Muscle of leg (tissue), 3 donors: ENCODE measurements at regions not wholly inside any gene's neighbourhood (a gene's known extent, or its start where the extent isn't known, plus 50 kb on each side); places are given as distances from the start of the nearest gene placed in this dataset.

Source experiments
- DNase-seq: peaks from one replicate; pipeline ENCODE4 v3.0.0; 2013
- H3K27ac ChIP-seq: one replicate; pipeline ENCODE4 v1.5.1; 2013; ENCODE audit warnings: mild to moderate bottlenecking, low read length, control low read depth
- H3K27me3 ChIP-seq: one replicate; pipeline ENCODE4 v1.6.1; 2013; ENCODE audit warnings: low read length; ENCODE audit not compliant: control insufficient read depth, insufficient read depth
- H3K36me3 ChIP-seq: one replicate; pipeline ENCODE4 v1.6.1; 2013; ENCODE audit warnings: low read length; ENCODE audit not compliant: control insufficient read depth, insufficient read depth
- H3K4me1 ChIP-seq: one replicate; pipeline ENCODE4 v1.6.1; 2013; ENCODE audit warnings: low read length; ENCODE audit not compliant: control insufficient read depth, insufficient read depth
- H3K4me3 ChIP-seq: one replicate; pipeline ENCODE4 v1.5.1; 2013; ENCODE audit warnings: low read length, control low read depth
- H3K9me3 ChIP-seq: replicated peaks from 2 replicates; pipeline ENCODE4 v1.6.1; 2013; ENCODE audit warnings: low read depth, low read length; ENCODE audit not compliant: control insufficient read depth
- WGBS: methylation state at CpG from one replicate; pipeline ENCODE4 v1.1.5; 2013; ENCODE audit warnings: missing lambda C conversion rate; ENCODE audit not compliant: insufficient coverage; 5-methylcytosine and 5-hydroxymethylcytosine counted together

DNA sequence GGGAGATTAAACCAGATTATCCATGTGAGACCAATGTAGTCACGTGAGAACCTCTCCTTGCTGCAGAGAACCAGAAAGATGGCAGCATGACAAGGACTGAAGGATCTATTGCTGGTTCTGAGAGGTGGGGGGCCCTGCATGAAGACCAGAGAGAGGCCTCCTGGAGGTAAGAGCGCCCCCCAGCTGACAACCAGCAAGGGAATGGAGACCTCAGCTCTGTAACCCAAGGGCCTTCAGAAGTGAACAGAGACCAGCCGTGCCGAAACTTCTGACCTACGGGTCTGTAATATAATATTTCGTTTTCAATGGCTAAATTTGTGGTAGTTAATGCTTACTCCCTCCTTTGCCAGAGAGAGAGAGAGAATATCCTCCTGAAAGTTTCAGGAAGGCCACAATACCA, 524.1 kb upstream of the TBX3 start:
- no peaks in the 10 kb centered on the region for H3K36me3 ChIP-seq
- WGBS: 88% methylated on average over 2 of the region's 6 CpGs
- H3K4me1 ChIP-seq: peaks cover 23% of the 10 kb centered on the region
- no peak overlapping the region for H3K4me3 ChIP-seq
- no peaks in the 10 kb centered on the region for H3K27me3 ChIP-seq
- H3K9me3 ChIP-seq: peaks cover 2% of the 10 kb centered on the region
- DNase-seq: no peak
- no peak overlapping the region for H3K27ac ChIP-seq

DNA sequence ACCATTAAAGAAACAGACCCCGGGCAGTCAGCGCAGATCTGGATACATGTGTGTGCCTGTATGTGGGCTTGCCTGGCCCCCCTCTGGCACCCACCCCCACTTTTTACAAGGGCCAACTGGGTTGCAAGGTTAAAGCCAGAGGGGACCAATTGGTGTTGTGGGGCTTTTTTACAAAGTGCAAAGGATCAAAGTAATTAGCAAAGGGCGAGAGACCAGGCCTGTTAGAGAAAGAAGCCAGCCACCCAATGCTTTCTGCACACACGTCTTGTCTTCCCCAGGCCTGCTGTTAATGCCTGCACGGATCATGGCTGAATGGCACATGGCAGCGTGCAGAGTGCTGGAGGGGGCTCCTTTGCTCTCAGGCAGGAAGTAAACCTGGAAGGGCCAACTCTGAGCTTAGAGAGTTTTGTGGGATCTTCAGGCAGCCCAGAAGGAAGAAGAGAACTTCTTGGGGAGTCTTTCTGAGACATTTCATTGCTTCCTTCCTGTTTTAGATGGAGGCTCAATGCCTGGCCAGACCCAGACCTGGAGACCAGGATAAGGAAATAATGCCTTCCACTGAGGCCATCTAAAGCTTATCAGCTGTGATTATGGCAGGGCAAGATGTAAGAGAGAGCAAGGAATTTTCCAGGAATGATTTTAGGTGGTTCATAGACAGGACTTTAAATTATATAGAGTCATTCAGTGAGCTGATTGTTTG, 523.4 kb upstream of the TBX3 start:
- H3K4me3 ChIP-seq: no peak overlapping the region
- H3K4me1 ChIP-seq: peaks cover 20% of the 10 kb centered on the region
- DNase-seq: no peak
- WGBS: 76% methylated on average over 4 of the region's 6 CpGs
- no peaks in the 10 kb centered on the region for H3K27me3 ChIP-seq
- no peak overlapping the region for H3K27ac ChIP-seq
- no peaks in the 10 kb centered on the region for H3K36me3 ChIP-seq
- H3K9me3 ChIP-seq: peaks cover 2% of the 10 kb centered on the region

DNA sequence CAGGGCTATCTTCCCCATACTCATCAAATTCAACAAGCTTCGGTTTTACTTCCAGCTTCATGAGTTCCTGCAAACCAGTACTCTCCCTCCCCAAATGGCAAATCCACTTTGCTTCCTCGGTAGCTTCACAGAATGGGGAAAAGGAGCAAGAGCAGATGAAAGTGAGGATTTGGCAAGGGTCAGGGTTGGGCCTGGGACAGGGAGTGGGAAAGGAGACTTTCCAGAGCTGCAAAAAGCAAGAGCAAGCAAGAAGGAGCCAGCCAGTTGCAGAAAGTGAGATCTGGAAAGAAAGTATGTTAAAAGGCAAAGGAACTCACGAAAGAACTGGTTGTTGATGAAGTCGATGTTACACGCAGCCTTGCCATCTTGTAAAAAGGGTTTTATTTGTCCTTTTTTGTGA, 522.8 kb upstream of the TBX3 start:
- H3K36me3 ChIP-seq: no peaks in the 10 kb centered on the region
- H3K4me1 ChIP-seq: peaks cover 20% of the 10 kb centered on the region
- 32% methylated on average over 4 of the region's 5 CpGs for WGBS
- no peaks in the 10 kb centered on the region for H3K27me3 ChIP-seq
- H3K4me3 ChIP-seq: no peak overlapping the region
- no peaks in the 10 kb centered on the region for H3K9me3 ChIP-seq
- H3K27ac ChIP-seq: no peak overlapping the region
- DNase-seq: peak; percentile 64

DNA sequence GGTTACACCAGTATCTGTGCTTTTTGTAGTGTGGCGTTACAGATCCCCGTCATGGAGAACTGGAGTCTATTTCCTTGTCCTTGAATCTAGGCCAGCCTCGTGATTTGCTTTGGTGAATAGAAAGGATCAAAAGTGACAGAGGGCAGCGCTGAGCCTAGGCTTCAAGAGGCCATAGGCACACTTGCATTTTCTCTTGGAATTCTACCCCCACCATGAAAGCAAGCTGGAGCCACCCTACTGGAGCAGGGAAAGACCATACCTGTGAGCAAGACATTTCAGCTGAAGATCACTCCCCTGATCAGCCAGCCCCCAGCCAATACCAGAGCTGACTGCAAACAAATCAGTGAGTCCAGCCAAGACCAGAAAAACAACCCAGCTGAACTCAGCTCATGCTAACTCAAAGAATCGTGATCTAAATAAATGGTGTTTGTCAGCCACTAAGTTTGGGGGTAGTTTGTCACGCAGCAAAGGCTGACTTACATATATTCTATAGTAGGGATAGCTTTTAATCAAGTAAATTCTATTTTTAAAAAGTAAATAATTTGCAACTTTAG, 521.9 kb upstream of the TBX3 start:
- no CpG with 5 or more reads among the region's 6 CpGs for WGBS
- Histone ChIP-seq H3K4me3 (no peak overlapping the region), H3K27me3 (no peaks in the 10 kb centered on the region), H3K27ac (no peak overlapping the region), H3K9me3 (no peaks in the 10 kb centered on the region), H3K4me1 (peaks cover 14% of the 10 kb centered on the region), H3K36me3 (no peaks in the 10 kb centered on the region)
- no peak for DNase-seq

DNA sequence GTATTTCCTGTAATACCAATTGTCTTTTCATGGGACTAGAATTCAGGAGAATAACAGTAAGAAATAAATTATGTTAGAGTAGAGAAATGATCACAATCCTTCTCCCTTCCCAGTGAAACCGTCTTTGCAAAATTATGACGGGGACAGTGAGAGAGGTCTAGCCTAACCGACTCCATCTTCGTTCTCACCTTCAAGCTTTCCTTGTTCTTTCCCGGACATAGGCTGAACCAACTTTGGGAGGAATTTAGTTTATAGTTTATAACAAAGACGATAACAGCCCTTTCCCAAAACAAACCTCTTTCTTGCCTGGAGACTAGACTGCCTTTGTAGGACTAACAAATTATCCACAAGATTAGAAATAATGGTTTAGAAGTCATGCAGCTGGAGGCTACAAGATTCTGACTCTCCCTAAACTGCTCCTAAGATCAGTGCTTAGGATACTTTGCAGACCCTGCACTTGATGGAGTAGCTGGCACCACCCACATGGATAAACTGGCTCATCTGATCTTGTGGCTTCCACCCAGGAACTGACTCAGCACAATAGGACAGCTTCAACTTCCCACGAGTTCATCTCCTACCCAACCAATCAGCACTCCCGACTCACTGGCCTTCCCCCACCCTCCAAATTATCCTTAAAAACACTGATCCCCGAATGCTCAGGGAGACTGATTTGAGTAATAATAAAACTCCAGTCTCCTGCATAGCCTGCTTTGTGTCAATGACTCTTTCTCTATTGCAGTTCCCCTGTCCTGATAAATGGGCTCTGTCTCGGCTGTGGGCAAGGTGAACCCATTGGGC, 521.2 kb upstream of the TBX3 start:
- peak; percentile 36 for DNase-seq
- 53% methylated on average over 2 of the region's 10 CpGs for WGBS

DNA sequence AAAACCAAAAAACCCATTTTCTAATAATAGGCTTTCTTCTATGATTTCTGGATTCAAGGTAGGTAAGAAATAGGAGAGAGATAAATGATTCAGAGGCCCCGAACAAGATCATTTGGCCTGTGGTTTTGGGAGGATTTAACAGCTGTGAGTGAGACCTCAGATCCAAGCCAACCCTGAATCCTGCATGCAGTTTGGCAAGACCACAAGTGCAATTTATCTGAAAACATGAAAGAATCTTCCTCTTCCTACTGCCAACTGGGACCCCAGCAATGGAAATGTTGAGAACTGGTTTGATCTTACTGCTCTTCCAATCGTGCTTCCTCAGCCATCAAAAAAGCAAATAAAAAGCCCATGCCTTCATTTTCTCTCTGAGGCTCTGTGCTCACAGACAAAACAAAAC, 519.7 kb upstream of the TBX3 start:
- 17% methylated on average over 1 of the region's 2 CpGs for WGBS
- H3K4me3 ChIP-seq: no peak overlapping the region
- DNase-seq: peak; percentile 89

More for the DNA sequence above, 521.2 kb upstream of the TBX3 start:
- Histone ChIP-seq H3K27ac (no peak overlapping the region), H3K27me3 (no peaks in the 10 kb centered on the region), H3K36me3 (no peaks in the 10 kb centered on the region), H3K4me3 (no peak overlapping the region), H3K4me1 (peaks cover 11% of the 10 kb centered on the region), H3K9me3 (no peaks in the 10 kb centered on the region)

DNA sequence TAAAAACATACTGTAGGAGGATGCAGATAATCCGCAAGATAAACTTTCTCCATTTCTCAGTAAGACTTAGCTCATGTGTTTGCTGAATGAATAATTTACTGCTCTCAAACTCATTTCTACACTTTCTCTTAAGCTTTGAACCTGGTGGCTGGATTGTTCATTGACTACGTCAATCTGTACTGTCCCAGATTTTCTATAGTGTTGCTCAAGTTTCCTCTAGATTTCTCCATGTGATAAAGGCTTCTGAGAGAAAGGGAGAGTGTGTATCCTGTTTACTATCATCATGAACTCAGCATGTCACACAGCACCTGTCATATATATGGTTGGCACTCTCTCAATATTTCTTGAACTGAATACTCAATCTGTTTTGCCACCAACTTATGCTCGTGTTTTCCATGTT, 518.0 kb upstream of the TBX3 start:
- H3K4me3 ChIP-seq: no peak overlapping the region
- peaks cover 12% of the 10 kb centered on the region for H3K4me1 ChIP-seq
- H3K36me3 ChIP-seq: no peaks in the 10 kb centered on the region
- DNase-seq: no peak
- WGBS: no CpG with 5 or more reads among the region's 3 CpGs
- H3K27ac ChIP-seq: no peak overlapping the region
- no peaks in the 10 kb centered on the region for H3K27me3 ChIP-seq
- no peaks in the 10 kb centered on the region for H3K9me3 ChIP-seq

More for the DNA sequence above, 519.7 kb upstream of the TBX3 start:
- no peaks in the 10 kb centered on the region for H3K9me3 ChIP-seq
- no peaks in the 10 kb centered on the region for H3K27me3 ChIP-seq
- peaks cover 14% of the 10 kb centered on the region for H3K4me1 ChIP-seq
- H3K36me3 ChIP-seq: no peaks in the 10 kb centered on the region
- H3K27ac ChIP-seq: peak overlapping the region; percentile 59

DNA sequence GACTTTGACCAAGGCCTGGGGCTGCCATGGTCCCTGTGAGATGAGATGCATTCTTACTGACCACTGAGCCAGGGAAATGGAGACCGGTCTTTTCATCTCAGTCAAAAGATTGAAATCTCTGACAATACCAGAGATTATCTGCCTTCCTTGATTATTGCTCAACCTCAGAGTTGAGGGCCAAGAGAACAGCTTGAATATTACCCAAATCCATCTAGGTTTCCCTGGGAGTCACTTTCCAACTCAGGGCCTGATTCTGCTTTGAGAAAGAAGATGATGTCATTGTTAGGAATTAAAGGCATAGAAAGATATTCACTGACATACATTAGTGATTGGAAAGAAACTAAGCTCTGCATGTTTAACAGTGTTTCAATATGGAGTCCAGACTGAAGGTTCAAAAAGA, 515.9 kb upstream of the TBX3 start:
- Histone ChIP-seq H3K27ac (no peak overlapping the region), H3K27me3 (no peaks in the 10 kb centered on the region), H3K4me3 (no peak overlapping the region), H3K36me3 (no peaks in the 10 kb centered on the region), H3K4me1 (peaks cover 12% of the 10 kb centered on the region), H3K9me3 (no peaks in the 10 kb centered on the region)
- peak; percentile 80 for DNase-seq
- 60% methylated on average over 1 of the region's 1 CpG for WGBS

DNA sequence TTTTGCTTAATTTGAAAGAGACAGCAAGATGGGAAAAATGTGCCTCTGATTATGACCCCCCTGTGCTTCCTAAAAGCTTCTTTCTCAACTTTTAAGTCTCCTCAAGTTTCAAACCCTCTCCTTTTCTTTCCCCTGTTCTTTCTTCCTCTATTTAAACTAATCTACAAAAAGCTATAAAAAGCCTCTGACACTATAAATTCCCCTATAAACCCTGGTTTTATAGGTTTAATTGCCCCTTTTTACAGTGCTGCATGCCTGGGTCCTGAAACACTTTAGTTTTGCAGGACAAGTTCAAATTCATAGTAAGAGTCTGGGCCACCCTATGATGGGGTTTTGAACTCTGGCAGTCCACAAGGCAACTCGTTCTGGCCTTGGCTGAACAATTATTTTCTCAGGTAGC, 510.9 kb upstream of the TBX3 start:
- Histone ChIP-seq H3K4me1 (peaks cover 4% of the 10 kb centered on the region), H3K9me3 (no peaks in the 10 kb centered on the region), H3K27ac (no peak overlapping the region), H3K4me3 (no peak overlapping the region), H3K27me3 (no peaks in the 10 kb centered on the region), H3K36me3 (no peaks in the 10 kb centered on the region)
- DNase-seq: no peak
- no CpG with 5 or more reads among the region's 1 CpG for WGBS

DNA sequence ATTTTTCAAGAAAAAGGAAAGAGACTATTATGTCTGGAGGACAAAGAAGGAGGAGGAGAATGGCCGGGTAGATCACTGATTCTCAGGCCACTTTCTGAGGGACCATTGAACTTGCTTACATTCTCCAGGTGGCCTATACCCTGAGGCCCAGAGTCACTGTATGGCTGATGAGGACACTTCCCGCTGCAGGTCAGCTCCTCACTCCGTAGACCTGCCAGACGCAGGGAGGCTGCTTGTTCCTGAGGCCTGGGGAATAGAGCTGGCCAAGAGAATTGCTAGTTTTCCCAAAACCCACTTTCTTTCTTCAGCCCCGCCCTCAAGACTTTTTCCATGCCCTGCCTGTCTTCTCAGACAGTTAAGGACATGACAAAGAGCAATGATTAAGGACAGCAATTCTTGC, 510.5 kb upstream of the TBX3 start:
- DNase-seq: peak; percentile 25
- no peak overlapping the region for H3K4me3 ChIP-seq
- peaks cover 5% of the 10 kb centered on the region for H3K4me1 ChIP-seq
- no peaks in the 10 kb centered on the region for H3K9me3 ChIP-seq
- no peak overlapping the region for H3K27ac ChIP-seq
- no peaks in the 10 kb centered on the region for H3K36me3 ChIP-seq
- no peaks in the 10 kb centered on the region for H3K27me3 ChIP-seq
- 45% methylated on average over 1 of the region's 5 CpGs for WGBS
